DMS153 treated with DMSO at 0.1 percent for 48 hours (cell line): ENCODE measurements at regions not wholly inside any gene's neighbourhood (a gene's known extent, or its start where the extent isn't known, plus 50 kb on each side); places are given as distances from the start of the nearest gene placed in this dataset.

Experiments
- DNase-seq: peaks from one replicate; lab custom pipeline; 2025; ENCODE audit not compliant: unreplicated experiment; lab: John Stamatoyannopoulos, UW

- DNase-seq = no peak
These were observed 1960.5 kb upstream of the PIK3C3 start for GRCh38 chr18:39994498-39994897.

GRCh38 chr18:39991696-39992265 lies 1963.3 kb upstream of the PIK3C3 start:
- DNase-seq = no peak

GRCh38 chr18:39990540-39990939 lies 1964.5 kb upstream of the PIK3C3 start:
- no peak for DNase-seq

- DNase-seq = no peak
These were observed 1978.3 kb upstream of the PIK3C3 start for GRCh38 chr18:39976771-39977170.

GRCh38 chr18:39972521-39972920 lies 1982.5 kb upstream of the PIK3C3 start:
- DNase-seq = no peak

DNA sequence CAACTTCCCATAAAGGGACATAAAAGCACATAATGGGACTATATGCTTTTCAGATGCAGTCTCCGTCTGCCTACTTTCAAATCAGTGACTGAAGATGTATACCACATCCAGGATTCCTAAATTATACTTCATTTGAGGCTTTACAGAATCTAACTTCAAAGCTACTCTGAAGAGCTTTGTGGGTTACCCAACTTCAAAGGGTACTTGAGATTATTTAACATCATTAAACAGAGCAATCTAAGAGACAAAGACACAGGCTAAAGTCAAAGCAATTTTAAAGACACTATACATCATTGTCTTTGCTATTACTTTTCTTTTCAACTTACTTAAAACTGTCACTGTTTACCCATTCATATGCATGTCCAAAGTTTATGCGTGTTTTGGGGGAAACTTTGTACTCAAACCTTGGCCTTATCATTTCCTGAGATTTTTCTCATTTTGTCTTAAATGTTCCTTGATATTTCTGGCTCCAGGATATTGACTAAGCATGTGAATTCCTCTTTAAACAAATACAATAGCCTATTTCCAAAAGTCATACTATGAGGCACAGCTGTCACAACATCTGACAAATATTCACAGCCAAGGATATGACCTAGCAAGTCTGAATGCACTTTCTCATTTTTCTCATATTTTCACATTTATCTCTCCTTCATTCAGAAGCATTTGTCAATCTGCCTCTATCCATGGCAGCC lies 1985.1 kb upstream of the PIK3C3 start:
- no peak for DNase-seq

DNA sequence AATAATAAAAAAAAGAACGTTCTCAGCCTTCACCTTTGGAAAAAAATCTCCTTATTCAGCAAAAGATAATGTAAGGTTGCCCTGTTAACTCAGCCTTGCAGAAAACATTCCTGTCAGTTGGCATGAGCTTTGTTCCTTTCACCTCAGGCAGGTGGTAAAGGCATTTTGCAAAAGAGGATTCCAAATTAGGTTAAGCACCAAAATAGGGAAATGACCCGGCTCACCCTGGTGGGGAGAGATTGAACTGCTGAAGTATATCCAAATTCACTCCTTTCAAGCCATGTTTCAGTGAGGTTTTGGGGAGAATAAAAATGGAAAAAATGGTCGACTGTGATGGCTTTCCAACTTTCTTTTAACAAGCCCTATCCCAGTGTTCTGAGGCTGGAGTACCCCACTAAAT lies 1988.8 kb upstream of the PIK3C3 start:
- no peak for DNase-seq

- DNase-seq = no peak
These were observed 1992.5 kb upstream of the PIK3C3 start for GRCh38 chr18:39962546-39962945.

DNA sequence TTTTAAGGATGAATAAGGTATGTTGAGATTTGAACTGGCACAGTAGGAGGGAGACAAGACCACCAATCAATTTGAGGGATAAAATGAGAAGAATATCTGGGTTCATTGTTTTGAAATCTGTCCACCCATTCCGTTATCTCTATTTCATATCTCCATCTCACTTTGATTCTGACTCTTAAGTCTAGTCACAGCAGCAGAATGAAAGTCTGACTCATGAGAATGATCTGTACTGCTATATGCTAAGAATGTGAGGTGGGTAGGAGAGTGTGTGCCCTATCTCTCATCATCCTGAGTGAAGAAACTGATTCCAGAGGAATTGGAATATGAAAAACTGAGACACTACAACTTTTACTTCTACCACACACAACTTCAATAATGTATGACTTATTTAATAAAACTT lies 1994.5 kb upstream of the PIK3C3 start:
- DNase-seq = no peak

GRCh38 chr18:39959839-39960238 lies 1995.2 kb upstream of the PIK3C3 start:
- DNase-seq = no peak

GRCh38 chr18:39958876-39959275 lies 1996.2 kb upstream of the PIK3C3 start:
- DNase-seq = no peak

- DNase-seq = no peak
These were observed 2002.2 kb upstream of the PIK3C3 start for GRCh38 chr18:39952816-39953215.

DNA sequence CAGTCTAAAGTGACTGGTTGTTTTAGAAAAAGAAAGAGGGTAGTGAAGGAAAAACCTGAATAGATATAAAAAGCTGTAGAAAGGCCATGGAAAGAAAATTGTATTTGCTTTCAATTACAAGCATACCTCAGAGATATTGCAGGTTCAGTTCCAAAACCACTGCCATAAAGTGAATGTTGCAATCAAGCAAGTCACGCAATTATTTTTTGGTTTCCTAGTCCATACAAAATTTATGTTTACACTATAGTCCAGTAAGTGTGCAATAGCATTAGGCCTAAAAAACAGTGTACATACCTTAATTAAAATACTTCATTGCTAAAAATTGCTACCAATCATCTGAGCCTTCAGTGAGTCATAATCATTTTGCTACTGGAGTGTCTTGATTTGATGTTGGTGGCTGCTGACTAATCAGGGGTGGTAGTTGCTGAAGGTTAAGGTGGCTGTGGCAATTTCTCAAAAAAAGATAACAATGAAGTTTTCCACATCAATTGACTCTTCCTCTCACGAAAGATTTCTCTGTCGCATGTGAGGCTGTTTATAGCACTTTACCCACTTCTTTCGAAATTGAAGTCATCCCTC lies 2003.8 kb upstream of the PIK3C3 start:
- no peak for DNase-seq

DNA sequence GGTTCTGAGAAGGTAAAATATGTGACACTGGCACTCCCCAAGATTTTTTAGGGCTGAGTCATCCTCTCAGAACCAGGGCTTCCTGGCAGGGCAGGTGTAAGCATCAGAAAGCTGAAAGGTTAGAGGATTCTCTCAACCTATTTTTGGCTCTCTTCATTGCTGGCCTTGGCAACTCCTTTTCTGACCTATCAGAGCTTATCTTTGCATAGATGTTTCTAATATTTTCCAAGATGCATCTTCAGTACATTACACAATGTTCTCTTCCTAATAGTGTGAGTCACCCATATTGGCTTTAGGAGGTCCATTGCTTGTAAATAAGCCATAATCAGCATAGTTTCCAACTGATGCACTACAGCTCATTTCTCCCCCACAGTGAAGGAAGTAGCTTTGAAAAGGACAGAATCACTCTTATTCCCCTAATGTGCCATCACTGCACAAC lies 2008.4 kb upstream of the PIK3C3 start:
- peak; percentile 47 for DNase-seq

GRCh38 chr18:39945076-39945475 lies 2010.0 kb upstream of the PIK3C3 start:
- no peak for DNase-seq

- DNase-seq = no peak
These were observed 2012.3 kb upstream of the PIK3C3 start for GRCh38 chr18:39942702-39943101.

- DNase-seq = no peak
These were observed 2016.1 kb upstream of the PIK3C3 start for GRCh38 chr18:39938676-39939608.

DNA sequence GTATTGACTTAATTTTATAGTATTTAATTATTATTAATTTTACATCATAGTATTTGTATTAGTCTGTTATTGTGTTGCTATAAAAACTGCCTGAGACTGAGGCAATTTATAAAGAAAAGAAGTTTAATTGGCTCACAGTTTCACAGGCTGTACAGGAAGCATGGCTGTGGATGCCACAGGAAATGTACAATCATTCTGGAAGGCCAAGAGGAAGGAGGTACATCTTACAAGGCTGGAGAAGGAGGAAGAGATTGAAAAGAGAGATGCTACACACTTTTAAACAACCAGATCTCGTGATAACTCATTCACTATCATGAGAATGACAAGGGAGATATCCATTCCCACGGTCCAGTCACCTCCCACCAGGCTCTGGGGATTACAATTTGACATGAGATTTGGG lies 2019.4 kb upstream of the PIK3C3 start:
- DNase-seq = no peak

GRCh38 chr18:39918847-39919246 lies 2036.2 kb upstream of the PIK3C3 start:
- no peak for DNase-seq

- no peak for DNase-seq
These were observed 2041.2 kb upstream of the PIK3C3 start for GRCh38 chr18:39913672-39914366.

- DNase-seq = no peak
These were observed 2043.3 kb upstream of the PIK3C3 start for GRCh38 chr18:39911716-39912115.
